Thyroid gland (tissue), 4 donors: ENCODE measurements at regions not wholly inside any gene's neighbourhood (a gene's known extent, or its start where the extent isn't known, plus 50 kb on each side); places are given as distances from the start of the nearest gene placed in this dataset.

Experiments
- DNase-seq, 2 donors: peaks; one replicate each; pipeline ENCODE4 v3.0.0-alpha.2; 2019
- H3K27ac ChIP-seq, 3 donors: fragments of 200-600 bp; sonication (generic); 1 replicate in 2 of 3; 2 replicates in 1 of 3; pipeline ENCODE4 v1.5.1; 2016 to 2019; ENCODE audit warnings: mild to moderate bottlenecking in 1 of 3, moderate library complexity in 1 of 3
- H3K27me3 ChIP-seq: fragments of 200-600 bp; sonication (generic); one replicate; pipeline ENCODE4 v1.5.1; 2019
- H3K36me3 ChIP-seq, 2 donors: fragments of 200-600 bp; sonication (generic); one replicate each; pipeline ENCODE4 v1.5.1; 2016 to 2019
- H3K4me1 ChIP-seq, 2 donors: fragments of 200-600 bp; sonication (generic); one replicate each; pipeline ENCODE4 v1.5.1; 2017 to 2019
- H3K4me3 ChIP-seq, 3 donors: fragments of 200-600 bp; sonication (generic); replicated peaks in 1 of 3; 1 replicate in 2 of 3; 2 replicates in 1 of 3; pipeline ENCODE4 v1.5.1; 2016; ENCODE audit warnings: mild to moderate bottlenecking in 1 of 3
- H3K9me3 ChIP-seq: fragments of 200-600 bp; sonication (generic); one replicate; pipeline ENCODE4 v1.5.1; 2017
- POLR2A ChIP-seq, 2 donors: fragments of 450-650 bp; IDR thresholded peaks; one replicate each; pipeline ENCODE4 v1.6.1; 2017; ENCODE audit warnings: antibody characterized with exemption in 2 of 2, mild to moderate bottlenecking in 2 of 2, moderate library complexity in 1 of 2
- WGBS, 2 donors: methylation state at CpG; one replicate each; pipeline ENCODE4 v1.1.5; 2017; 5-methylcytosine and 5-hydroxymethylcytosine counted together
- intact Hi-C: fragments of 100-400 bp; cut with DNase I; formaldehyde crosslinking; loops from one replicate; pipeline ENCODE4 v1.15.1; 2023
- TF ChIP-seq, protein P1 (sequence below), 6 experiments: fragments of 200-600 bp in 3 of 6; fragments of 450-650 bp in 3 of 6; sonication (generic) in 3 of 6; IDR thresholded peaks; one replicate each; pipeline ENCODE4 v1.5.1; 2016 to 2019; ENCODE audit warnings: antibody characterized with exemption in 6 of 6, mild to moderate bottlenecking in 2 of 6, inconsistent platforms in 1 of 6, moderate library complexity in 1 of 6

DNA sequence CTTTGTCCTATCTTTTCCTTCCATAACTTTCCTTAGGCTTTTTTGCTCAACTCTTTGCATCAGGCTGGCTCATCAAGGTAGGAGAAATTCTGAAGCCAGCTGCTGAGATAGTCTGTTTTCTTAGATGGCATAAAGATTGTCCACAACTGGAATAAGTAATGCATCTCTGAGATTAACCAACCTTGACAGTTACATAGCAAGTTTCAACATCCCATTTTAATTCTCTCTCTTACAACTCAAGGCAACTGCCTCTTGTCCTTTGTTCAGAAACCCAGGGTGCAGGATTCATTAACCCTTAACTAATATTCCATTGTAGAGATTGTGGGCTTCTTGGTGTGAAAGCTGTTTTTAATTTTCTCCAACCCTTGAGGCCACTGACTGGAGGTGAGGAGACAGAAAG, 239.2 kb downstream of the LACC1 start:
- Histone ChIP-seq H3K4me1 (no peaks in the 10 kb centered on the region), H3K36me3 (no peaks in the 10 kb centered on the region), H3K4me3 (no peak overlapping the region), H3K27ac (no peak overlapping the region), H3K9me3 (no peaks in the 10 kb centered on the region), H3K27me3 (no peaks in the 10 kb centered on the region)
- DNase-seq, result no peak
- TF ChIP-seq, protein P1, sequence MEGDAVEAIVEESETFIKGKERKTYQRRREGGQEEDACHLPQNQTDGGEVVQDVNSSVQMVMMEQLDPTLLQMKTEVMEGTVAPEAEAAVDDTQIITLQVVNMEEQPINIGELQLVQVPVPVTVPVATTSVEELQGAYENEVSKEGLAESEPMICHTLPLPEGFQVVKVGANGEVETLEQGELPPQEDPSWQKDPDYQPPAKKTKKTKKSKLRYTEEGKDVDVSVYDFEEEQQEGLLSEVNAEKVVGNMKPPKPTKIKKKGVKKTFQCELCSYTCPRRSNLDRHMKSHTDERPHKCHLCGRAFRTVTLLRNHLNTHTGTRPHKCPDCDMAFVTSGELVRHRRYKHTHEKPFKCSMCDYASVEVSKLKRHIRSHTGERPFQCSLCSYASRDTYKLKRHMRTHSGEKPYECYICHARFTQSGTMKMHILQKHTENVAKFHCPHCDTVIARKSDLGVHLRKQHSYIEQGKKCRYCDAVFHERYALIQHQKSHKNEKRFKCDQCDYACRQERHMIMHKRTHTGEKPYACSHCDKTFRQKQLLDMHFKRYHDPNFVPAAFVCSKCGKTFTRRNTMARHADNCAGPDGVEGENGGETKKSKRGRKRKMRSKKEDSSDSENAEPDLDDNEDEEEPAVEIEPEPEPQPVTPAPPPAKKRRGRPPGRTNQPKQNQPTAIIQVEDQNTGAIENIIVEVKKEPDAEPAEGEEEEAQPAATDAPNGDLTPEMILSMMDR (IDR thresholded peaks at IDR 0.05), result no peak
- TF ChIP-seq POLR2A (IDR thresholded peaks at IDR 0.05), result no peak
- intact Hi-C loops, result no loop called here

DNA sequence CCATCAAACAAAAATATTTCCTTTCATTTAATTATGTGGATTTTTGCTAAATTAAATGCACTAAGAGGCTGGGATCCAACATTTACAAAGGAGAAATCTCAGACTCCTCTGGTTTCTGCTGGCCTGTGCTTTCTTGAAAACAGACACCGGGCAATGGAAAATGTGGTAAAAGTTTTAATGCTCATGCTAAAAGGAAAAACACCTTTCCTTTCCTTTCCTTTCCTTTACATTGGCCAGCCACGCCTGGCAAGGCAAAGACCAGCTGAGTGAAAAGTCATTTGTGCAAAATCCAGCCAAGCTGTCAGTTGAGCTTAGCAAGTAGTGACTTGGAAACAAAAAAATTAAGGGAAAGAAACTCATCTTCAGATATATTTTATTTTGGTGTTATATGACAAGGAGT, 240.3 kb downstream of the LACC1 start:
- no peaks in the 10 kb centered on the region for H3K36me3 ChIP-seq
- TF ChIP-seq, protein P1 (IDR thresholded peaks at IDR 0.05), result no peak
- TF ChIP-seq POLR2A (IDR thresholded peaks at IDR 0.05), result no peak
- H3K9me3 ChIP-seq, result no peaks in the 10 kb centered on the region
- H3K27ac ChIP-seq, result no peak overlapping the region
- no peaks in the 10 kb centered on the region for H3K27me3 ChIP-seq
- no peak overlapping the region for H3K4me3 ChIP-seq
- intact Hi-C loops, result no loop called here
- H3K4me1 ChIP-seq, result no peaks in the 10 kb centered on the region
- no peak for DNase-seq
- 81 to 89% methylated on average over 2 of the region's 2 CpGs for WGBS, 2 donors

DNA sequence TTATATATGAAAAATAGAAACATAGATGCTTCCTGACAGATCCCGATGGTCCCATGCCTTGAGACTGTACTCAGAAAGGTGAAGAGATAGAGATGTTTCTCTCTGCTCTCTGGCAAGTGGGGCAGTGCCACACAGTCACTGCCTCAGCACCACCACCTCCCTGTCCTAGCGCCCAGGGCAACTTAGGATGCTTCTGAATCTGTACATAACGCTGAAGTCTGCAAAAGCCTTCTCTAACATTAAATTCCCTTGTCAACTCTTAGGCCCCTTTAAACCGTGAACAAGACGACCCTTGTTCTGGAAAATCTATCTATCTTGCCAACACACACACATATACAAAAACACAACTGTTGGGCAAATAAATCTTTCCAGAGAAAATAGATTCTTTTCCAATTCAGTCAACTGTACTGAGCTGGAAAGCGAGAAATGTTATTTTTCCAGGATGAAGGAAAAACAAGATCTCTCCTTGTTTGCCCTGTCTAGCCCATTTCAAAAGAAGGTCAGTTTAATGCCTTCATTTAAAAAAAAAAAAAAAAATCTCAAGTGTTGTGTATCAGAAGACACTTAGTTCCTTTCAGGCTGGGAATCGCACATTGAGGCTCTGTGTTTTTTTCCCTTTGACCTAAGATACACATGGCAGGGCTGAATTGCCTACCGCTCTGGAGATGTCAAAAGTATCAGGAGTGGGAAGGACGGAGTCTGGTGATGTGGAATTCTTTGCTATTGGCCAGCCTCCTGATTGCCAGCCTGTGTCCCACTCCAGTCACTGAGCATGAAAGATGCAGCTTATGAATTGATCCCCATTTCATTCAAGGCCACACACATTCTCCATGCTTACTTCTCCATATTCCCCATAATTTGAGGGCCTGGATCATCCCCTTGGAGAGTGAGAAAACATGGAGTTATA, 241.4 kb downstream of the LACC1 start:
- TF ChIP-seq, protein P1 (IDR thresholded peaks at IDR 0.05), result no peak
- no peak for TF ChIP-seq POLR2A (IDR thresholded peaks at IDR 0.05)
- Histone ChIP-seq H3K9me3 (no peaks in the 10 kb centered on the region), H3K4me1 (no peaks in the 10 kb centered on the region), H3K27ac (no peak overlapping the region), H3K36me3 (no peaks in the 10 kb centered on the region), H3K4me3 (no peak overlapping the region), H3K27me3 (no peaks in the 10 kb centered on the region)
- DNase-seq, result no peak
- WGBS, 2 donors, result 77 to 86% methylated on average over 9 of the region's 9 CpGs
- intact Hi-C loops, result no loop called here

DNA sequence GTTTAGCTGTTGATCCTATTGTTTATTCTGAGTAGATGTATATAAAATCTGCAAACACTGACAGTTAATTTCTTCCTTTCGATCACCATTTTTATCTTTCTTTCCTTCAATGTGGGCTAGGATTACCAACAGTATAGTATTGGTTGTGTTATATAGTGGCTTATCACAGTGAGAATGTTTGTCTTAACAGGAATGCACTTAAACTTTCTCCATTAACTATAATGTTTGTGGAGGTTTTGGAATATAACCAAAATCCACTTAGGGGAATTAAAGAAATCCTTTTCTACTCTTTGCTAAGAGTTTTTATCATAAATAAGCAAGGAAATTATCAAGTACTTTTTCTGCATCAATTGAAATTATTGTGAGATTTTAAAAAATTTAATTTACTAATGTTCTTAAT, 244.6 kb downstream of the LACC1 start:
- TF ChIP-seq POLR2A (IDR thresholded peaks at IDR 0.05), result no peak
- Histone ChIP-seq H3K4me3 (no peak overlapping the region), H3K27ac (no peak overlapping the region), H3K9me3 (no peaks in the 10 kb centered on the region), H3K27me3 (no peaks in the 10 kb centered on the region), H3K36me3 (no peaks in the 10 kb centered on the region), H3K4me1 (no peaks in the 10 kb centered on the region)
- DNase-seq, result no peak
- intact Hi-C loops, result no loop called here
- 85 to 91% methylated on average over 1 of the region's 1 CpG for WGBS, 2 donors

DNA sequence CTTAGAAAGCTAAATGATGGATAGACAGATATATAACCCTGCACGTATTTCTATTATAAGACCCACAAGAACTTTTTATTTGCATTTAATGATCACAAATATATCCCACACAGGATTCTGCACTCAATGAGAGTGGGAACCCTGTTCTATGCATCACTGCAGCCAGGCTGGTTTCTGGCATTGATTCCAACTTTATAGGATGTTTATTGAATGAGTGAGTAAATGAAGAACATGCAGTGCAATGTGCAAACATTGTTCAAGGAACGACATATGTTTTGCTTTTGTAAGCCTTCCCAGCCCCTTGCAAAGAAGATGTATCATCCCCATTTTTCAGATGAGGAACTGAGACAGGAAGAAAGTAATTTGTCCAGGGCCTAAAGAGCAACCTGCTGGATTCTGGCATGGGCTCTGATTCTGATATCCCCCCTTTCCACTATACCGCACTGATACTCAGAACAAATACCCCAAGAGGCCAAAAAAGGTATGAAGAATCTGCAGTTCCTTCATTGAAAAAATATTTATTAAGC, 246.3 kb downstream of the LACC1 start:
- H3K36me3 ChIP-seq, result no peaks in the 10 kb centered on the region
- no peak for DNase-seq
- H3K9me3 ChIP-seq, result no peaks in the 10 kb centered on the region
- H3K4me3 ChIP-seq, result no peak overlapping the region
- WGBS, 2 donors, result 97 to 98% methylated on average over 3 of the region's 3 CpGs
- intact Hi-C loops, result no loop called here
- TF ChIP-seq POLR2A (IDR thresholded peaks at IDR 0.05), result no peak
- H3K27ac ChIP-seq, result no peak overlapping the region
- no peaks in the 10 kb centered on the region for H3K4me1 ChIP-seq
- no peaks in the 10 kb centered on the region for H3K27me3 ChIP-seq

DNA sequence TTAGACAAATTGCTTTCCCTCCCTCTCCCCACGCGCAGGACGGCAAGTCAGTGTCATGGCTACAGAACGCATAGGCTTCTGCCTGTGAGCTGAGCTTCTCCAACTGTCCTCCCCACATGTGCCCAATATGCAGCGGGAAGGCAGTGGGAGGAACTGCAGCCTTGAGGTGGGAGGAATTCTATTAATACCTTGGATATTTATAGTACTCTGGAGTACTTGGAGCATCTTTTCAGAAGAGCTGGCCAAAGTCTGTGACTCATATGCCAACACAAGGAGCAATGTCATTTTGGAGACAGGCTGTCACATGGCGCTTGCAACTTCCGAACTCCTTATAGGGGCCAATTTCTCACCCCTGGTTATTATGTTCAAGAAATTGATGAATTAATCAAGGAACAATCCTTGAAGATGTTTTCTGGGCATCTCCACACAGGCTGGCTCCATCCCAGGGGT, 245.0 kb upstream of the SERP2 start:
- no peak overlapping the region for H3K4me3 ChIP-seq
- H3K9me3 ChIP-seq, result no peaks in the 10 kb centered on the region
- DNase-seq, result no peak
- H3K4me1 ChIP-seq, result peaks cover 0 to 7% of the 10 kb centered on the region in 2 donors
- WGBS, 2 donors, result 80 to 82% methylated on average over 7 of the region's 7 CpGs
- no peaks in the 10 kb centered on the region for H3K27me3 ChIP-seq
- intact Hi-C loops, result no loop called here
- H3K27ac ChIP-seq, result no peak overlapping the region
- TF ChIP-seq, protein P1 (IDR thresholded peaks at IDR 0.05), result no peak
- TF ChIP-seq POLR2A (IDR thresholded peaks at IDR 0.05), result no peak
- no peaks in the 10 kb centered on the region for H3K36me3 ChIP-seq
